Endothelial cell of umbilical vein (primary cell): ENCODE measurements at regions not wholly inside any gene's neighbourhood (a gene's known extent, or its start where the extent isn't known, plus 50 kb on each side); places are given as distances from the start of the nearest gene placed in this dataset.

Experiments used
- BruUV-seq: library from RNA; stranded (reverse); fragments of 400-500 nt; replicated peaks from 2 replicates; lab custom pipeline; 2021; lab: Mats Ljungman, UMichigan
- CTCF ChIA-PET: fragments of 300-600, 350-600 bp; sonication (Branson Sonifier 250); formaldehyde crosslinking; loops from one replicate; lab custom pipeline; 2021; ENCODE audit warnings: antibody characterized with exemption, inconsistent platforms; lab: Charles Lee
- POLR2A ChIA-PET: fragments of 300-600, 350-600 bp; sonication (Branson Sonifier 250); formaldehyde crosslinking; loops from one replicate; lab custom pipeline; 2021; ENCODE audit warnings: antibody characterized with exemption, inconsistent platforms; lab: Charles Lee
- DNase-seq: peaks from one replicate; pipeline ENCODE4 v3.0.0-alpha.2; 2011; ENCODE audit warnings: low read depth, low spot score
- FAIRE-seq: peaks from 2 replicates; lab custom pipeline; 2011; peaks lifted over from hg19 to GRCh38; lab: Jason Lieb, UNC
- H2AFZ ChIP-seq: 2 replicates; pipeline ENCODE4 v1.6.0; 2012; ENCODE audit warnings: low read depth, low read length, control low read depth, inconsistent platforms
- H3K27ac ChIP-seq: 2 replicates; pipeline ENCODE4 v1.5.1; 2011; ENCODE audit warnings: low read depth, mild to moderate bottlenecking, control low read depth, low read length, moderate library complexity; ENCODE audit not compliant: insufficient read depth
- H3K27me3 ChIP-seq, 2 experiments: 2 replicates each; pipeline versions ENCODE4 v1.6.0 to v1.6.1; 2011; ENCODE audit warnings: low read length in 2 of 2, mixed read lengths in 1 of 2; ENCODE audit not compliant: control insufficient read depth in 2 of 2, insufficient read depth in 2 of 2
- H3K36me3 ChIP-seq, 2 experiments: 2 replicates in 1 of 2; 3 replicates in 1 of 2; pipeline ENCODE4 v1.5.1; 2011; ENCODE audit warnings: low read length in 2 of 2, mild to moderate bottlenecking in 1 of 2, moderate library complexity in 1 of 2; ENCODE audit not compliant: control insufficient read depth in 2 of 2, insufficient read depth in 2 of 2; ENCODE audit errors: extremely low read depth in 1 of 2
- H3K4me1 ChIP-seq: 3 replicates; pipeline ENCODE4 v1.5.1; 2011; ENCODE audit warnings: mild to moderate bottlenecking, low read length; ENCODE audit not compliant: control insufficient read depth, insufficient read depth; ENCODE audit errors: extremely low read depth
- H3K4me2 ChIP-seq: 2 replicates; pipeline ENCODE4 v1.6.1; 2011; ENCODE audit warnings: low read length, control low read depth, mixed read lengths; ENCODE audit not compliant: insufficient read depth
- H3K4me3 ChIP-seq, 3 experiments: fragments of 200-600 bp in 1 of 3; sonication (generic), shearing (Covaris generic) in 1 of 3; replicated peaks in 1 of 3; 2 replicates each; pipeline ENCODE4 v1.5.1; 2011 to 2016; ENCODE audit warnings: control low read depth in 3 of 3, low read length in 3 of 3, mild to moderate bottlenecking in 2 of 3, inconsistent platforms in 1 of 3, low read depth in 1 of 3, moderate library complexity in 1 of 3; ENCODE audit not compliant: insufficient read depth in 1 of 3
- H3K79me2 ChIP-seq: 2 replicates; pipeline ENCODE4 v1.6.0; 2012; ENCODE audit warnings: low read length, inconsistent platforms; ENCODE audit not compliant: control insufficient read depth, insufficient read depth
- H3K9ac ChIP-seq: replicated peaks from 2 replicates; pipeline ENCODE3; 2011; ENCODE audit warnings: low read length, control low read depth; ENCODE audit not compliant: insufficient read depth; ENCODE audit errors: extremely low read depth
- H3K9me1 ChIP-seq: replicated peaks from 3 replicates; pipeline ENCODE4 v1.6.0; 2011; ENCODE audit warnings: mild to moderate bottlenecking, low read length; ENCODE audit not compliant: control insufficient read depth, insufficient read depth; ENCODE audit errors: extremely low read depth
- H3K9me3 ChIP-seq: replicated peaks from 2 replicates; pipeline ENCODE4 v1.5.1; 2012; ENCODE audit warnings: low read length, inconsistent platforms; ENCODE audit not compliant: control insufficient read depth, insufficient read depth
- H4K20me1 ChIP-seq: replicated peaks from 2 replicates; pipeline ENCODE3; 2011; ENCODE audit warnings: mild to moderate bottlenecking, low read length; ENCODE audit not compliant: control insufficient read depth, insufficient read depth; ENCODE audit errors: extremely low read depth
- EZH2 ChIP-seq: IDR thresholded peaks from 2 replicates; pipeline ENCODE4 v1.6.1; 2012; ENCODE audit warnings: borderline replicate concordance, low read depth, mild to moderate bottlenecking, moderate library complexity, low read length, inconsistent platforms; ENCODE audit not compliant: severe bottlenecking
- FOS ChIP-seq: IDR thresholded peaks from 2 replicates; pipeline ENCODE4 v1.6.1; 2011; ENCODE audit warnings: mild to moderate bottlenecking, low read length, moderate library complexity, borderline replicate concordance; ENCODE audit not compliant: insufficient read depth
- GATA2 ChIP-seq: IDR thresholded peaks from 2 replicates; pipeline ENCODE4 v1.7.0; 2011; ENCODE audit warnings: low read depth, mild to moderate bottlenecking, moderate library complexity, mixed read lengths, low read length; ENCODE audit not compliant: insufficient read length, insufficient read depth
- JUN ChIP-seq: IDR thresholded peaks from 2 replicates; pipeline ENCODE4 v1.6.1; 2011; ENCODE audit warnings: borderline replicate concordance, low read depth; ENCODE audit not compliant: insufficient read length, insufficient read depth
- MAX ChIP-seq: IDR thresholded peaks from 2 replicates; pipeline ENCODE4 v1.6.1; 2011; ENCODE audit not compliant: insufficient read depth, insufficient read length
- MYC ChIP-seq: IDR thresholded peaks from one replicate; pipeline ENCODE4 v1.6.1; 2011; ENCODE audit warnings: mild to moderate bottlenecking, low read depth, low read length
- POLR2A ChIP-seq: IDR thresholded peaks from 2 replicates; pipeline ENCODE4 v1.6.1; 2012; ENCODE audit warnings: low read depth, mild to moderate bottlenecking, control low read depth, low read length
- POLR2AphosphoS5 ChIP-seq: IDR thresholded peaks from 2 replicates; pipeline ENCODE4 v1.6.1; 2012; ENCODE audit warnings: low read depth, mild to moderate bottlenecking, control low read depth, low read length, moderate library complexity; ENCODE audit not compliant: insufficient read depth
- dilution Hi-C: fragments of 300-500 bp; cut with MboI; formaldehyde crosslinking; loops from one replicate; pipeline ENCODE4 v1.15.0; 2019; ENCODE audit warnings: low sequenced_read_pairs; ENCODE audit not compliant: extremely low pct_ligation_motif_present
- intact Hi-C: fragments of 100-400 bp; cut with micrococcal nuclease; formaldehyde crosslinking; loops from one replicate; pipeline ENCODE4 v1.10.0; 2022
- TF ChIP-seq, protein P1 (sequence below), 2 donors: IDR thresholded peaks; 1 replicate in 1 of 2; 2 replicates in 1 of 2; pipeline ENCODE4 v1.5.1; 2011; ENCODE audit warnings: low read length in 2 of 2, mild to moderate bottlenecking in 2 of 2, moderate library complexity in 2 of 2, control low read depth in 1 of 2, inconsistent platforms in 1 of 2, low read depth in 1 of 2; ENCODE audit not compliant: insufficient read depth in 1 of 2; ENCODE audit errors: extremely low read depth in 1 of 2

GRCh38 chr4:13236485-13236884 lies 247.7 kb downstream of the RAB28 start:
- H3K36me3 ChIP-seq: no peaks in the 10 kb centered on the region
- H3K4me1 ChIP-seq: no peaks in the 10 kb centered on the region
- no peaks in the 10 kb centered on the region for H3K9me1 ChIP-seq
- DNase-seq: no peak
- TF ChIP-seq, protein P1, sequence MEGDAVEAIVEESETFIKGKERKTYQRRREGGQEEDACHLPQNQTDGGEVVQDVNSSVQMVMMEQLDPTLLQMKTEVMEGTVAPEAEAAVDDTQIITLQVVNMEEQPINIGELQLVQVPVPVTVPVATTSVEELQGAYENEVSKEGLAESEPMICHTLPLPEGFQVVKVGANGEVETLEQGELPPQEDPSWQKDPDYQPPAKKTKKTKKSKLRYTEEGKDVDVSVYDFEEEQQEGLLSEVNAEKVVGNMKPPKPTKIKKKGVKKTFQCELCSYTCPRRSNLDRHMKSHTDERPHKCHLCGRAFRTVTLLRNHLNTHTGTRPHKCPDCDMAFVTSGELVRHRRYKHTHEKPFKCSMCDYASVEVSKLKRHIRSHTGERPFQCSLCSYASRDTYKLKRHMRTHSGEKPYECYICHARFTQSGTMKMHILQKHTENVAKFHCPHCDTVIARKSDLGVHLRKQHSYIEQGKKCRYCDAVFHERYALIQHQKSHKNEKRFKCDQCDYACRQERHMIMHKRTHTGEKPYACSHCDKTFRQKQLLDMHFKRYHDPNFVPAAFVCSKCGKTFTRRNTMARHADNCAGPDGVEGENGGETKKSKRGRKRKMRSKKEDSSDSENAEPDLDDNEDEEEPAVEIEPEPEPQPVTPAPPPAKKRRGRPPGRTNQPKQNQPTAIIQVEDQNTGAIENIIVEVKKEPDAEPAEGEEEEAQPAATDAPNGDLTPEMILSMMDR (IDR thresholded peaks at IDR 0.05; ENCODE audit: extremely low read depth in 1 of 2, insufficient read depth in 1 of 2, low read depth in 1 of 2, low read length in 2 of 2): no peak
- TF ChIP-seq FOS (no peak), GATA2 (no peak), EZH2 (no peak), JUN (no peak), MYC (no peak), MAX (no peak), POLR2A (no peak), POLR2AphosphoS5 (no peak)
- no peaks in the 10 kb centered on the region for H3K79me2 ChIP-seq
- no peak for FAIRE-seq
- no peak overlapping the region for H3K27ac ChIP-seq
- dilution Hi-C loops: no loop called here
- H3K9me3 ChIP-seq: no peaks in the 10 kb centered on the region
- BruUV-seq: no TSS peak
- intact Hi-C loops: no loop called here
- H3K9ac ChIP-seq: no peak overlapping the region
- H3K4me2 ChIP-seq: no peak overlapping the region
- no peaks in the 10 kb centered on the region for H4K20me1 ChIP-seq
- no peaks in the 10 kb centered on the region for H3K27me3 ChIP-seq
- H2AFZ ChIP-seq: no peak overlapping the region
- ChIA-PET POLR2A (no interaction called here), CTCF (no interaction called here)
- H3K4me3 ChIP-seq: no peak overlapping the region
